Endothelial cell of umbilical vein (primary cell): ENCODE measurements at regions not wholly inside any gene's neighbourhood (a gene's known extent, or its start where the extent isn't known, plus 50 kb on each side); places are given as distances from the start of the nearest gene placed in this dataset.

Experiments
- BruUV-seq: library from RNA; stranded (reverse); fragments of 400-500 nt; replicated peaks from 2 replicates; lab custom pipeline; 2021; lab: Mats Ljungman, UMichigan
- CTCF ChIA-PET: fragments of 300-600, 350-600 bp; sonication (Branson Sonifier 250); formaldehyde crosslinking; loops from one replicate; lab custom pipeline; 2021; ENCODE audit warnings: antibody characterized with exemption, inconsistent platforms; lab: Charles Lee
- POLR2A ChIA-PET: fragments of 300-600, 350-600 bp; sonication (Branson Sonifier 250); formaldehyde crosslinking; loops from one replicate; lab custom pipeline; 2021; ENCODE audit warnings: antibody characterized with exemption, inconsistent platforms; lab: Charles Lee
- DNase-seq: peaks from one replicate; pipeline ENCODE4 v3.0.0-alpha.2; 2011; ENCODE audit warnings: low read depth, low spot score
- FAIRE-seq: peaks from 2 replicates; lab custom pipeline; 2011; peaks lifted over from hg19 to GRCh38; lab: Jason Lieb, UNC
- H2AFZ ChIP-seq: 2 replicates; pipeline ENCODE4 v1.6.0; 2012; ENCODE audit warnings: low read depth, low read length, control low read depth, inconsistent platforms
- H3K27ac ChIP-seq: 2 replicates; pipeline ENCODE4 v1.5.1; 2011; ENCODE audit warnings: low read depth, mild to moderate bottlenecking, control low read depth, low read length, moderate library complexity; ENCODE audit not compliant: insufficient read depth
- H3K27me3 ChIP-seq, 2 experiments: 2 replicates each; pipeline versions ENCODE4 v1.6.0 to v1.6.1; 2011; ENCODE audit warnings: low read length in 2 of 2, mixed read lengths in 1 of 2; ENCODE audit not compliant: control insufficient read depth in 2 of 2, insufficient read depth in 2 of 2
- H3K36me3 ChIP-seq, 2 experiments: 2 replicates in 1 of 2; 3 replicates in 1 of 2; pipeline ENCODE4 v1.5.1; 2011; ENCODE audit warnings: low read length in 2 of 2, mild to moderate bottlenecking in 1 of 2, moderate library complexity in 1 of 2; ENCODE audit not compliant: control insufficient read depth in 2 of 2, insufficient read depth in 2 of 2; ENCODE audit errors: extremely low read depth in 1 of 2
- H3K4me1 ChIP-seq: 3 replicates; pipeline ENCODE4 v1.5.1; 2011; ENCODE audit warnings: mild to moderate bottlenecking, low read length; ENCODE audit not compliant: control insufficient read depth, insufficient read depth; ENCODE audit errors: extremely low read depth
- H3K4me2 ChIP-seq: 2 replicates; pipeline ENCODE4 v1.6.1; 2011; ENCODE audit warnings: low read length, control low read depth, mixed read lengths; ENCODE audit not compliant: insufficient read depth
- H3K4me3 ChIP-seq, 3 experiments: fragments of 200-600 bp in 1 of 3; sonication (generic), shearing (Covaris generic) in 1 of 3; replicated peaks in 1 of 3; 2 replicates each; pipeline ENCODE4 v1.5.1; 2011 to 2016; ENCODE audit warnings: control low read depth in 3 of 3, low read length in 3 of 3, mild to moderate bottlenecking in 2 of 3, inconsistent platforms in 1 of 3, low read depth in 1 of 3, moderate library complexity in 1 of 3; ENCODE audit not compliant: insufficient read depth in 1 of 3
- H3K79me2 ChIP-seq: 2 replicates; pipeline ENCODE4 v1.6.0; 2012; ENCODE audit warnings: low read length, inconsistent platforms; ENCODE audit not compliant: control insufficient read depth, insufficient read depth
- H3K9ac ChIP-seq: replicated peaks from 2 replicates; pipeline ENCODE3; 2011; ENCODE audit warnings: low read length, control low read depth; ENCODE audit not compliant: insufficient read depth; ENCODE audit errors: extremely low read depth
- H3K9me1 ChIP-seq: replicated peaks from 3 replicates; pipeline ENCODE4 v1.6.0; 2011; ENCODE audit warnings: mild to moderate bottlenecking, low read length; ENCODE audit not compliant: control insufficient read depth, insufficient read depth; ENCODE audit errors: extremely low read depth
- H3K9me3 ChIP-seq: replicated peaks from 2 replicates; pipeline ENCODE4 v1.5.1; 2012; ENCODE audit warnings: low read length, inconsistent platforms; ENCODE audit not compliant: control insufficient read depth, insufficient read depth
- H4K20me1 ChIP-seq: replicated peaks from 2 replicates; pipeline ENCODE3; 2011; ENCODE audit warnings: mild to moderate bottlenecking, low read length; ENCODE audit not compliant: control insufficient read depth, insufficient read depth; ENCODE audit errors: extremely low read depth
- EZH2 ChIP-seq: IDR thresholded peaks from 2 replicates; pipeline ENCODE4 v1.6.1; 2012; ENCODE audit warnings: borderline replicate concordance, low read depth, mild to moderate bottlenecking, moderate library complexity, low read length, inconsistent platforms; ENCODE audit not compliant: severe bottlenecking
- FOS ChIP-seq: IDR thresholded peaks from 2 replicates; pipeline ENCODE4 v1.6.1; 2011; ENCODE audit warnings: mild to moderate bottlenecking, low read length, moderate library complexity, borderline replicate concordance; ENCODE audit not compliant: insufficient read depth
- GATA2 ChIP-seq: IDR thresholded peaks from 2 replicates; pipeline ENCODE4 v1.7.0; 2011; ENCODE audit warnings: low read depth, mild to moderate bottlenecking, moderate library complexity, mixed read lengths, low read length; ENCODE audit not compliant: insufficient read length, insufficient read depth
- JUN ChIP-seq: IDR thresholded peaks from 2 replicates; pipeline ENCODE4 v1.6.1; 2011; ENCODE audit warnings: borderline replicate concordance, low read depth; ENCODE audit not compliant: insufficient read length, insufficient read depth
- MYC ChIP-seq: IDR thresholded peaks from one replicate; pipeline ENCODE4 v1.6.1; 2011; ENCODE audit warnings: mild to moderate bottlenecking, low read depth, low read length
- POLR2A ChIP-seq: IDR thresholded peaks from 2 replicates; pipeline ENCODE4 v1.6.1; 2012; ENCODE audit warnings: low read depth, mild to moderate bottlenecking, control low read depth, low read length
- POLR2AphosphoS5 ChIP-seq: IDR thresholded peaks from 2 replicates; pipeline ENCODE4 v1.6.1; 2012; ENCODE audit warnings: low read depth, mild to moderate bottlenecking, control low read depth, low read length, moderate library complexity; ENCODE audit not compliant: insufficient read depth
- dilution Hi-C: fragments of 300-500 bp; cut with MboI; formaldehyde crosslinking; loops from one replicate; pipeline ENCODE4 v1.15.0; 2019; ENCODE audit warnings: low sequenced_read_pairs; ENCODE audit not compliant: extremely low pct_ligation_motif_present
- intact Hi-C: fragments of 100-400 bp; cut with micrococcal nuclease; formaldehyde crosslinking; loops from one replicate; pipeline ENCODE4 v1.10.0; 2022
- TF ChIP-seq, protein P1 (sequence below), 2 donors: IDR thresholded peaks; 1 replicate in 1 of 2; 2 replicates in 1 of 2; pipeline ENCODE4 v1.5.1; 2011; ENCODE audit warnings: low read length in 2 of 2, mild to moderate bottlenecking in 2 of 2, moderate library complexity in 2 of 2, control low read depth in 1 of 2, inconsistent platforms in 1 of 2, low read depth in 1 of 2; ENCODE audit not compliant: insufficient read depth in 1 of 2; ENCODE audit errors: extremely low read depth in 1 of 2
- TF ChIP-seq, protein P2 (sequence below): IDR thresholded peaks from 2 replicates; pipeline ENCODE4 v1.6.1; 2011; ENCODE audit not compliant: insufficient read depth, insufficient read length

DNA sequence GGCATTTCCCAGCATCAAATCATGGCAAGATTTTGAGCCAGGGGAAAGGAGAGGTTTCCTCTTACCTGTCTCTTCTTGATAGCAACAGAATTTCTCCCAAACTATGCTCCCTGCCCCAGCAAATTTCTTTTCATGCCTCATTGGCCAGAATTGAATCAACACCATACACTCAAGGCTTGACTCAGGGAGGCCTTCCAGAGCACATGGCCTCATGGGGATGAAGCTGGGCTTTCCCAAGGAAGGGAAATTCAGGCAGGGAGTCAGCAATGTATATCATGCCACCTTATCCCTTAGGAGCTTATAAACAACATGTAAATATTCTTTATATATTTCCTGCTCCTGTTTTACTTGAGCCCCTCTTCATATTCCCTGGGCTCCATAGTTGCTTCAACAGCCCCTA is 62.1 kb downstream of the ARF6 start:
- no peaks in the 10 kb centered on the region for H3K9me3 ChIP-seq
- H3K27me3 ChIP-seq = no peaks in the 10 kb centered on the region
- dilution Hi-C loops = no loop called here
- no peak overlapping the region for H2AFZ ChIP-seq
- H4K20me1 ChIP-seq = no peaks in the 10 kb centered on the region
- no peak overlapping the region for H3K27ac ChIP-seq
- FAIRE-seq (no peak), DNase-seq (no peak)
- no peak overlapping the region for H3K4me3 ChIP-seq
- POLR2A ChIA-PET = no interaction called here
- intact Hi-C loops = no loop called here
- TF ChIP-seq EZH2 (no peak), JUN (no peak), MYC (no peak), GATA2 (no peak), FOS (no peak), POLR2A (no peak), POLR2AphosphoS5 (no peak)
- TF ChIP-seq, protein P1, sequence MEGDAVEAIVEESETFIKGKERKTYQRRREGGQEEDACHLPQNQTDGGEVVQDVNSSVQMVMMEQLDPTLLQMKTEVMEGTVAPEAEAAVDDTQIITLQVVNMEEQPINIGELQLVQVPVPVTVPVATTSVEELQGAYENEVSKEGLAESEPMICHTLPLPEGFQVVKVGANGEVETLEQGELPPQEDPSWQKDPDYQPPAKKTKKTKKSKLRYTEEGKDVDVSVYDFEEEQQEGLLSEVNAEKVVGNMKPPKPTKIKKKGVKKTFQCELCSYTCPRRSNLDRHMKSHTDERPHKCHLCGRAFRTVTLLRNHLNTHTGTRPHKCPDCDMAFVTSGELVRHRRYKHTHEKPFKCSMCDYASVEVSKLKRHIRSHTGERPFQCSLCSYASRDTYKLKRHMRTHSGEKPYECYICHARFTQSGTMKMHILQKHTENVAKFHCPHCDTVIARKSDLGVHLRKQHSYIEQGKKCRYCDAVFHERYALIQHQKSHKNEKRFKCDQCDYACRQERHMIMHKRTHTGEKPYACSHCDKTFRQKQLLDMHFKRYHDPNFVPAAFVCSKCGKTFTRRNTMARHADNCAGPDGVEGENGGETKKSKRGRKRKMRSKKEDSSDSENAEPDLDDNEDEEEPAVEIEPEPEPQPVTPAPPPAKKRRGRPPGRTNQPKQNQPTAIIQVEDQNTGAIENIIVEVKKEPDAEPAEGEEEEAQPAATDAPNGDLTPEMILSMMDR (IDR thresholded peaks at IDR 0.05; ENCODE audit: extremely low read depth in 1 of 2, insufficient read depth in 1 of 2, low read depth in 1 of 2, low read length in 2 of 2) = no peak
- TF ChIP-seq, protein P2, sequence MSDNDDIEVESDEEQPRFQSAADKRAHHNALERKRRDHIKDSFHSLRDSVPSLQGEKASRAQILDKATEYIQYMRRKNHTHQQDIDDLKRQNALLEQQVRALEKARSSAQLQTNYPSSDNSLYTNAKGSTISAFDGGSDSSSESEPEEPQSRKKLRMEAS = no peak
- CTCF ChIA-PET = no interaction called here
- H3K9ac ChIP-seq = no peak overlapping the region
- peaks cover 6% of the 10 kb centered on the region for H3K4me1 ChIP-seq
- no TSS peak for BruUV-seq
- H3K79me2 ChIP-seq = no peaks in the 10 kb centered on the region
- H3K36me3 ChIP-seq = no peaks in the 10 kb centered on the region
- no peaks in the 10 kb centered on the region for H3K9me1 ChIP-seq
- H3K4me2 ChIP-seq = no peak overlapping the region
